NCI-H524 treated with DMSO at 0.1 percent for 48 hours (cell line): ENCODE measurements at regions not wholly inside any gene's neighbourhood (a gene's known extent, or its start where the extent isn't known, plus 50 kb on each side); places are given as distances from the start of the nearest gene placed in this dataset.

Experiments used
- DNase-seq: peaks from one replicate; lab custom pipeline; 2025; lab: John Stamatoyannopoulos, UW

DNA sequence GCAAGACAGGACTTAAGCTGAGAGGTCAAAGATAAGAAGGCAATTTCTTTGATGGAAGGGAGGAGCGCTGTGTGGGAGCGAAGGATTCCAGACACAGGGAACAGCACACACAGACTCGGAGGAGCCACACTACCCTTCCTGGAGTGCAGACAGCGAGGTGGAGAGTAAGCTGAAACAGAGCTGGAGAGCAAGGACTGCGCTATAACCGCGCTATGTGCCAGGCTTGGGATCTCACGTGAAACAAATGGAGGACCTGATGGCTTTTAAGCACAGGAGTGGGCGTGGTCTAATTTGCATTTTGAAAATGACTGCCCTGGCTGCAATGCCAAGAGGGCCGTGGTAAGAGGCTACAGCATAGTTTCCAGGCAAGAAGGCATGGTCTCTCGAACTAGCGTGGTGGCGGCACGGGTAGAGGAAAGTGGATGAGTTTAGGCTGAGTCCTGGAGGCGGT, 113.9 kb upstream of the SORBS2 start:
- DNase-seq = no peak

DNA sequence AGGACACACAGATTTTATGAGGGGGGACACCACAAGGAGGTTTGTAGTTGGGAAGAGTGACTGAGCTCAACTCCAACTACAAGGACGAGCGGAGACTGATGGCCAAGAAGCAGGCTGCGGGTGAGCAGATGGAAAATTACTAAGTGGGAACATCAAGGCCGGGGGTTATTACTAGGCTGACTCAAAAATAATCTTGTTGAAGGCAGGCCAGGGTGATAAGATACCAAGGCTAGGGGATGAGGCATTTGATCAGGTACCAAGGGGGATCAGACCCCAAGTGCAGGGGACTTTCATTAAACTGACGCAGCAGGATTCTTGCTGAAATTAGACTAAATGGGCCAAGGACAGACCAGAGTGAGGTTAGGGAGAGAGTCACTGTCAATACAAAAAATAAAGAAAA, 119.4 kb upstream of the SORBS2 start:
- DNase-seq = no peak

DNA sequence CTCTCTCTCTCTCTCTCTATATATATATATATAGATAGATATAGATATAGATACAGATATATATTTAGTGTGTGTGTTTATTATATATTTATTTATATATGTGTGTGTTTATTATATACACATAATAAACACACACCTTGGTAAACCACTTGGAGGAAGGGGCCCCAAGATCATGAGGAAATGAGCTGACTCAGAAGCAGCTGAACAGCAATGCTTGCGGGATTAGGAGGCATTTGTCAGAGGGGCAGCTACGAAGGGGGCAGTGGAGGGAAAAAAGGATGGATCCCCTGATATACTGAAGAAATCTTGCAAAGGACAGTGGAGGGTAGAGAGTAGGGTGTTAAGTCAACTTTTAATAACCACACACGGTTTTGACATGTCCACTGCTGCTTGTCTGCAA, 120.0 kb upstream of the SORBS2 start:
- no peak for DNase-seq

DNA sequence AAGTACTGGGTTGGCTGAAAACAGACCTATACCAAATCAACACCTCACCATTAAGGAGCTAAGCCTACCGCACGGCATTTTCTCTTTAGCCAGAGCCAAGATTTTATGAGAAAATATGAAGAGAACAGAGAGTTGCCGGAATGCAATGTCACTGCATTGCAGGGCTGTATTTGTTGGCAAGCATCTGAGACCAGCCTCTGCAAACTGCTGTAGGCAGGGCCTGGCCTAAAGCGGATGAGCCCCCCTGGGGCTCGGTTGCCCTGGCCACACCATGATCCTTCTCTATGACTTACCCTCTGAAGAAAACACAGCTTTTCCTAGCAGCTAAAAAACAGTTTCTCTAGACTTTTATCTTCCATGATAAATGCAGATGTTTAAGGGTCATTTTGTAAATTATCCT, 120.5 kb upstream of the SORBS2 start:
- DNase-seq = no peak

DNA sequence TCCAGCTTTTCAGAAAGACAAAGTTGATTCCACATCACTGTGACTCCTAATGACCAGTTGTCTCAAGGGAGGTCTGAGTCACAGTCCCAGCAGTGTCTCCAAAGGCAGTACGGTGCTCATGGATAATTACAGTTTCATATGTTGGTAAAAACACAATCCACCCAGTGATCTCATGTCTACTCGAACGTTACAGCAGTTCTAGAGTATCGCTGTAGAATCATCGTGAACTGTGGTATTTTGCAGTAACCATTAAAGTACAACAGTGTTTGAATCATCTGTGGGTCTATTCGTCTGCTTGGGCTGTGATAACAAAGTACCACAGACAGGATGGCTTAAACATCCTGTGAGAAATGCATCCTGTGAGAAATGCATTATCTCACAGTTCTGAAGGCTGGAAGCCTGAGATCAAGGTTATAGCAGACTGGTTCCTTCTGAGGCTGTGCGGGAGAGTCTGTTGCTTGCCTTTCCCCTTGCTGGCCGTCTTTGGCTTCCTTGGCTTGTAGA, 121.1 kb upstream of the SORBS2 start:
- no peak for DNase-seq

DNA sequence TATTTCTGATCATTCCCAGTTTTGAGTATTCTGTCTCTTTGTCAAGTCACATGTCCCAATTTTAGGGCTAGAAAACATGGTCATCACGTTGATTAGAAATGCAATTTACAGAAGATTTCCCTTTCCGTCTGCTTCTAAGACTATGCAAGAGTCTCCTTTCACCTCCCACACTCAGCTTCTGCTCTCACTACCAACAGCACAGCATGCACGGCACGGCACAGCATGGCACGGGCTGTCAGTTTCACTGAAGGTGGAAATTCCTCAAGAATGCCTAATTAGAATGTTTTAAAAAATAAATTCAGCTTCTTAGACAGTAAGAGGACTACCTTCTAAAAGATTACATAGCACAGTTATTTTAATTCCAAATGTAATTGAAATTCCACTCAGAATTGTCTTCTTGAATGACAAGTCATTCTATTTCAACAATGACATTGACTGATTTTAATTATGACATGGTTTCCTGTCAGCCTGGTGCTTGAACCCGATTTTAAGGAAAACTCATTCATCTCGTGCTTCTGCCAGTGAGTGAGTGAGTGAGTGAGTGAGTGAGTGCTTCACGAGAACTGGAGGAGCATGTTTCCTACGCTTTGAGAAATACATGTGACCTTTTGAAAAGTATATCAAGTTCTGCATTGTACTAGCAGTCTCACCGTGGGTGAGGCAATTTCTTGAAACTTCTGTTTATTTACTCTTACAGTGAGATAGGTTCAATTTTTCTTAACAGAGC, 124.8 kb upstream of the SORBS2 start:
- DNase-seq = no peak

DNA sequence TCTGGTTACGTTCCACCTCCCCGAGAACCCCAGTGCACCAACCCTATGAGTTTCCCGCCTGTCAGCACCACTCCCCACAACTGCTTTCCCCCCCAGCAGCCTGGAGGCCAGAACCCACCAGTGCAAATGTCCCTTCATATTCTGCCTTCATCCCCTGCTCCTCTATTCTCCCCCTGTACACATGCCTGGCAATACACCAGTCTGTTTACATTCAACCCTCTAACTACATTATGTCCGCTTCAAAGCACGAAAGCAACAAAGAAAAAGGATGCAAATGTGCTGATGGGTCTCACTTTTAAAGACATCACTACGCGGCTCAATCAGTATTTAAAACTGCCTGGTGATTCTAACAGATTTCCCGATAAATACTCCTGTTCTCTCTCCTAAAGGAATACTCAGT, 126.7 kb upstream of the SORBS2 start:
- DNase-seq = no peak

DNA sequence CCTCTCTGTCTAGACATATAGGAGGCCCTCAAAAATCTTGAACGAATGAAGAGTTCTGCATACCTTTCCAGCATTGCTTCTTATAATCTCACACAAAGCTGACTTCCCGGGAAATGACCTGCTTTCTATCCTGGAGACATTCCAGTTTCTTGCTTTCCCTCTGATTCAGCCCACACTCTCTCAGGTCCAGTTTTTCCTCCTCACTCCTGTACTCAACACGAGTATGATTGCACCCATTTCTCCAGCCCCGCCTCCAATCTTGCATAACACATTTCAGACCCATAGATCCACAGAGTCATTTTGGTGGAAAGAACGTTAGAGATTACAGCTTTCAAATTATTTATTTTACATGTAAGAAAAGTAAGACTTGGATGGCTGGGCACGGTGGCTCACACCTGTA, 127.5 kb upstream of the TLR3 start:
- DNase-seq = no peak

DNA sequence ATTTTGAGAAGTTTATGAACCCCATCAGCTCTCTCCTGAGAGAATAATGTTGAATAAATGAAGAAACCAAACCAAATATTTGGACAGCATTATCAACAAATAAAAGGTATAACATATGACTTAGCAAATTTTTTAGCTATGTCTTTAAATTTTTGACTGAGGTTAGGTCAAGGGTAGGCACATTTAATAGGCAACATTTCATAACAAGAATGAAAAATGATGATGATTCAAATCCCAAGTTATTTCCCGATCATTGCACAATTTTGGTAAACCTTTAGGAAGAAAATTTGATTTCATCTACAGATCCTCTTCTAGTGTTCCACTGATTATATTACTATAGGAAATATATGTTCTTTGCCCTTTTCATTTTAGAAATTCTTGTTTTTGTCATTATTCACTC, 123.7 kb upstream of the TLR3 start:
- no peak for DNase-seq

DNA sequence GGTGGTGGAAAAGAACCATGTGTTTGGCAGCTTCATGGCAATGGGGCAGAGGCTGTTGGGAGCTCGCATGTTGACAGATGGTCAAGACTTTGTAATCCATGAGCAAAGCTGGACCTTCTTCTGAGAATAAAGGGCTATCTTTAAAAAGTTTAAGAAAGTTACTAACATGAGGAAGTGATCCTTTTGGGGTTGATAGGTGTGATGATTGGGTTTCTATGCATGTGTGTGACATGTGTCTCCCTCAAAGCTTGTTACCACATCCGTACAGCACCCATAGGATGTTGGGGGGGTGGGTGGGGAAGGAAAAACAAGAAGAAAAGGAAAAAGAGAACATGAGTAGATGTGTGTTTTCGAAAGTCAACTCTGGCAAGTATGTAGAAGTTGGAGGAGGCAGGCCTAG, 123.0 kb upstream of the TLR3 start:
- no peak for DNase-seq

DNA sequence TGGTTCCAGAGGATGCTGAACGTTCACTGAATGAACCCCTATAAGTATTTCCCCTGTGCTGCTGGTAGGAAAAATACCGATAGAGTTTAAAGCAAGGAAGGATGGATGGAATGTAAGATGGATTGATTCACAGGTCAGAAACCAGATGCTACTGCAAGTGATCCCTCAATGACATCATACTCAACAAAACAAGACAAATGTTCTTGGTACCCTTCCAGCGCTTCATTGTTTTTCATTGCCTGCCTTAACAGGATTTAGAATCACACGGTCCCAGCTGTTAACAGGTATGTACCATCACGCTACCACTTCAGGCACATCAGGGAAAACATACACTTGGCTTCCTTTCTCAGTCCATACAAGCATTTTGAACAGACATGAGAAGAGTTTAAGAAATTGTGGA, 118.1 kb upstream of the TLR3 start:
- peak; percentile 13 for DNase-seq

DNA sequence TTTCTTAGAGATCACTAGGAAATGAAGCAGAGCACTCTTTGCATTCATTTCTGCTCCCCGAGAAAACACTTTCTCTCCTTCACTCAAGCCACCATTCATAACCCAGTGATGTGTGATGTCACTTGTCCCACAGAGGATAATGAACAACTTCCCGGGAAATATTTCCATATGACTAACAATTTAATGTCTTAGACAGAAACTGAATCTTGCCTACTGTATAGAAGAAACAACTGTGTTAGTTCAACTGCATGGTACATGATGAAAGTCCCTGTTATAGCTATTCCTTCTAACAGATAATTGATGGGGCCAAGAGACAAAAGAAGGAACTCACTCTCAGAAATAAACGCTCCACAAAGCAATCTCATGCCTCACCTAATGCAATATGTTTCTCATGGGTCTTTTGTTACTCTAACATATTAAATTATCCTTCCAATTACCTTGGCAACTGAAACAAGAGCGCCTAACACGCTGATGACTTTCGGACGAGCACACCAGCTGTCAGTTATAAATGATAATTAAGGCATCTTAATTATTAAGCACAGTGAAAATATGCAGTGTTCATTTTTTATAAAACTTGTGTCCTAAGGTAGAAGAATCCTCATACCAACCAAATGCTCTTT, 113.7 kb upstream of the TLR3 start:
- DNase-seq = no peak

DNA sequence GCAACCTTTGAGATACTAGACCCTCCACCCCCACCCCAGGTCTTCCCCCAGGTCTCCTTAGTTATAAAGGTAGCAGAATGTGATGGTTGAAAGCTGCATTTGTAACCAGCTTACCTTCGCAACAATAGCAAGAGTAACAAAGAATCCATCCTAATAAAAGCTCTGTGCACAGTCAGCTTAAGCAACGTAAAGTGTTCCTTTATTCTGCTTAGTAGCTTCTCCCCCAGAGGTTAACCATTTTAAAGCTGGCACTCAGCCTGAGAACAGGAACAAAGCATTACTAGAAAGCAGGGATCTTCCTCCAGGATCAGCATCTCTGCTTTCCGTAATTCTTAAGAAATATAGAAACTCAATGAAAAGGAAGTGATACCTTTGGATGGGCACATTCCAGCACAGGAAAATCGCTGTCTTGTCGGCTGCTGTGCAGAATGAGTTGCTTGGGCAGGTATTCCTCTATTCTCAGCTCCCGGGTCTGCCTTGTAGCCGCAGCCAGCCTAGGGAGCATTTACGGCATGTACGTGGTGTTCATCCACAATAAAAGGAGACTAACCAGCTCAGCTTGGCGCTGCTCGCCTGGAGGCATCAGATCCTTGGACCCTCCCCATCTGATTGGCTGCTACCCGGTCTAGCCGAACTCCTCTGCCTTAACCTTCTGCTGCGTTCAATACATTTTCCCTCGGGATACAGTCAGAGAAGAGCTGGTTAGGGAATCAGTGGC, 113.0 kb upstream of the TLR3 start:
- DNase-seq = peak; percentile 61

DNA sequence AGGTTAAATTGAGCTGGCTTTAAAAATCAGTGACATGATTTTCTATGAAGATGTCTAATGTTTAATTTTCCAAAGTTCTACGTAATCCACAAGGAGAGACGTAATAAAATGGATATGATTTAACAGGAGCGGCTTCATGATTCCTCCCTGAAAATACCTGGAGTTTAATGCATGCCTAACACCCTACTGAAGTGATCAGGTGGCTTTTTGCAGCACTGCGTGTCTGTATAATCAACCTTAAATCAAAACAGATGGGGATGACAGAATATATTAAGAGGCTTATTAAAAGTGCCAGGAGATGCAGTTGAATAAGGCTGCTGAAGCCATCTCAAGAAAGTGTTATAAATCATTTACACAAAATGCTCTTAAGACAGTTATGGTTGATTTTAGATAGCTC, 112.4 kb upstream of the TLR3 start:
- DNase-seq = peak; percentile 76

DNA sequence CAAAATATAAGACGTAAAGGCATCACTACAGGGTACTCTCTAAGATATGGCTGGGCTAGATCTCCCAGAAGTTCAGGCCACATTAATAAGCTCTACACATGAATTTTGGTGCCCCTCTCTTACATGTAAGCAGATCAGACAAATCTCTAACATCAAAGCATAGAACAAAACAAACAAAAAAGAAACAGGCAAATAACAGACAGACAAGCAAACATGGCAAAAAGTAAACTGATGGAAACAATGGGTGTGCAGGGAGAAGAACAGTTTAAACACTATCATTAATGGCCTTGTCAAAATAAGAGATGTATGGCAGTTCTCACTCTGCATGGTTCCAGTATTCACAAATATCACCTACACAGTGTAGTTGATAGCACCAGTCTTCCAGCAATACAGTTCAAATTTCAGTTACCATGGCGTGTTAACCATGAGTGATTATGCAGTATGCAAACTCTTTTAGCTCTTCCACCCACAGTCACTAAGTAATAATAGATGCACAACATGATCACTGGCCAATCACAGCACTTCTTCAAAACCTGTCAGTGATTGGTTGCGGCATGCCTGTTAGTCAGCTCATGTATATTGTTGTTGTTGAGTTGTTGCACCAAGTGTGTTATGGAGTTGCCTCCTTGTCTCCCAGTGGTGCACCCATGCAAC, 110.7 kb upstream of the TLR3 start:
- no peak for DNase-seq

DNA sequence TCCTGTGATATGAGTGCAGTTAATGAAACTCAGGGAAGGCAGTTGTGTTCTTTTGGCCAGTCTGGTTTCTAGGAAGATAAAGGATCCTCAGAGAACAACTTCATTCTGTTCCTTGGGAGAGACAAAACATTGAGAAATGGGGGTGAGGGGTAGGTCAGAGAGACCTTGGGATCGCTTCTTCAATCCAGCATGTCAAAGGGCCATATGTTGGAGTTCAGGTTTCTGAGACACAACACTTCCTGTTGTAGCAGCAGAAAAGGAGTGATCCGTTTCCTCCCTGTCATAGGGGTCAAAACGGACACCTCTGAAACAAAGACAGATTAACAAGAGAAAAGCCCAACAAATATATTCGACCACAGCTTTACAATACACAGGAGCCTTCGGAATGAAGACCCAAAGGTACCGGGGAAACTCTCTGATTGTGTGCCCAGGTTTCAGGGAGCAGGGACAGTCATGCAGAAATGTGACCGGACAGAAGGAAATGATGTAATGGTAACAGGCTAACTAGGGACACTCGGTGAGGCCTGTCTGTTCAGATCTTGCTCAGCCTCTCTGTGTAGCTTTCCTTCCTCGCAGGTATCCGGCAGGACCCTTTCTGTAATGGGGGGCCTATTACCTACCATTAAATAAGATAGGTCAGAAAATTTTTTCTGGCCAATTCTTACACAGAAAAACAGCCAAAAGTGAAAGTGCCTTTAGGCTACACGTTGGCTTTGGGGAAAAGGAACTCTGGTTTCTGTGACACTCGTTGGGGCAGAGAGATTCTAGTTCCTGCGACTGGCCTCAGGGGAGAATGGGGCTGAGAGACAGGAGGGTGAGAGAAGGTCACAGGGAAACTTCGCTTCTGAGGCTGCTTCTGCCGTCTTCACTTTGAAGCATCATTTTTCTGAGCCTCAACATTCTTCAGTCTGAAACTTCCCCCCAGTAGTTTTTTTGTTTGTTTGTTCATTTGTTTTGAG, 103.3 kb upstream of the TLR3 start:
- DNase-seq = no peak

DNA sequence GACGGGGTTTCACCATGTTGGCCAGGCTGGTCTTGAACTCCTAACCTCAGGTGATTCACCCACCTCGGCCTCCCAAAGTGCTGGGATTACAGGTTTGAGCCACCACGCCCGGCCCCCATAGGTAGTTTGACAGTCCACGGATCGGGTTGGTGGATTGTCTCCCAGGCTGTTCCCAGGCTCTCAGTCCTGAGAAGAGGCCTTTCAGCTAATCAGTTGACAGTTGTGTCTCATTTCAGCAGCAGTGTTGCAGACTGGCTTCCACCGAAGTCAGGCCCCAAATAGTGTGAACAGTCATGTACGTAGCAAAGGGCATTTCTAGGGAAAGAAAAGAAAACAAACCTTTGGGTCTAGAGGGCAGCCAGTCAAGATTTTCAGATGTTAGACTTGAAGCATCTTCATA, 102.4 kb upstream of the TLR3 start:
- DNase-seq = no peak

DNA sequence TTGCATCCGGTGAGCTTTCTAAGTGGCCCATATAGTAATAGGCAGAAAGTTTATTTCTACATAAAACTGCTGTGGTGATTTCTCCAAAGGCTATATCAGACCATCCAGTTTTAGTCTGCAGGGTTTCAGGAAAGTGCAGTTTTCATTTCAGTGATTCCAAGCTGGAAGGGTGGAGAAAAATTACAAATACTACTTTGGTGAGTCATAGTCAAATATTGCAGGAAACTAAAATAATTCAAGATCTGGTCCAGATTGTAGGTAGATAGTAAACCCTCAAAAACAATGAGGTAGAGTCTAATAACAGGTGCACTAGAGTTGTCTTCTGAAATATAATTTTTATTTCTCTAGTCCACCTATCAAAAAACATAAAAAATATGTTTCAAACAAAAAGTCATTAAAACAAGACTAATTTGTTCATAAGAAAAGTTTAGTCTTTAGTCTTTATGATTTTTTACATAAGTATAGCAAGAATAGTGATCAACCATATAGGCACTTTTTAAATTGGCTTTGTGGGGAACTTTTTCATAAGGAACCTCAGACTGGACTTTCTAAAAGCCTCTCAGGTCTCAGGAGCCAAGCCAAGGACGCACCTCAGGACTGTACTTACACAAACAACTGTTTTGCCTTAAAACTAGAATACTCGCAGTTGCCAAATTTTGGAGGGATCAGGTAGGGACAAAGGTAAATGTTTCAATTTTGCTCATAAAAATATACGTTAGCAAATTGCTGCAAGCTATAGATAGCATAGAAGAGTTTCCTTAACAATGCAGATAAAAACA, 101.8 kb upstream of the TLR3 start:
- DNase-seq = no peak

DNA sequence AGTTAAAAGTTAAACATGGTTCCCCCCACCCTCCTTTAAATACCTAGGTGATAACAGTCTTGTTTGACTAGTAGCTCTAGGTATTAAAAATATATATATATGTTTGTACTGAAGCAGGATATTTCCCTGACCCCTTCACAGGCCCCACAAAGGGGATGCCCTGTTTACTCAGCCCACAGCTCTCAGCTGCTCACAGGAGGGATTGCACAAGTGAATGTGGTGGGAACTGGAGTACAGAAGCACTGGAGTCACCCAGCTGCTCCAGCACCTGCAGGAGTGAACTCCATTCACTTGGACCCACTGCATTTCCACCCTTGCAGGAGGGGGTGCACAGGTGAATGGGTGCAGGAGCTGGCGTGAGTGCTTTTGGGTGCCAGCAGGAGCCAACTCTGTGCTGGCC, 99.3 kb upstream of the TLR3 start:
- DNase-seq = no peak

DNA sequence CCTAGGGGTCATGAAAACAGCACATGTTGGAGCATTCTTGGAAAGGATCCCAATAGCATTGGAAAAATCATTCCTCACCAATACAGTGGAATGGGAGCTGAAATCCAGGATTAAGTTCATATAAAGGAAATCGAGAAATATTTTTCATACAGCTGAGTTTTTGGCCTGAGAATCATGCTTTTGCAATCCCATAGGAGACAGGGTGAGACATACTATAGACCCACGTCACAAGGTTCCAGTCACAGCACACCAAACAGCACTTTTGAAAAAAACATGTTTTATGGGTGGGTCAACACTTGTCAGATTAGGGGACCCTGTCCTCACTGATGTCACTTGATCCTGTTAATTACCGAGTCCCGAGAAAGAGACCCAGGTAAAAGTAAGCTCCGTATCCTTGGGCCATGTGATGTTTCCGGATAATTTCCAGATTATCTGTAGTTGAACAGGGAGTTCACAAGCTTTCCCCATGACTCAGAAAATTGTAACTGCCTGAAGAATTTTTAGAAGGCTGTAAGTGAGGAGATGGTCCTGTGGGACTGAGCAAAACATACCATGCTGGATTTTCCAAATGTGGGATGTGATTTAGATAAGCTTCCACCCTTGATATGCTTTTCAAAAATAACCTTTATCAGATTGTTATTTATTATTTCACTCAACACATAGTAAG, 80.9 kb upstream of the TLR3 start:
- no peak for DNase-seq
